IMR-90 (cell line): ENCODE measurements at regions not wholly inside any gene's neighbourhood (a gene's known extent, or its start where the extent isn't known, plus 50 kb on each side); places are given as distances from the start of the nearest gene placed in this dataset.

Experiments
- ATAC-seq: fragments of 200-7000 bp; cut with Tn5 transposase; 2 replicates; pipeline ENCODE4 v1.9.1; 2020; ENCODE audit warnings: low read depth, mild to moderate bottlenecking, moderate library complexity
- BruUV-seq: library from RNA; stranded (reverse); fragments of 400-500 nt; replicated peaks from 2 replicates; lab custom pipeline; 2021; lab: Mats Ljungman, UMichigan
- CTCF ChIA-PET: fragments of 300-600 bp; formaldehyde crosslinking; extraction: SDS; loops from one replicate; lab custom pipeline; 2021; ENCODE audit warnings: antibody characterized with exemption; lab: Yijun Ruan, JAX
- POLR2A ChIA-PET: fragments of 300-600 bp; sonication (Branson Sonifier 250); formaldehyde crosslinking; loops from one replicate; lab custom pipeline; 2022; ENCODE audit warnings: antibody characterized with exemption; ENCODE audit not compliant: unreplicated experiment; lab: Charles Lee
- DNase-seq: peaks from one replicate; pipeline ENCODE4 v3.0.0; 2013
- H2AFZ ChIP-seq: replicated peaks from 2 replicates; pipeline ENCODE3; 2013; ENCODE audit warnings: low read length, mild to moderate bottlenecking; ENCODE audit not compliant: poor library complexity
- H2AK5ac ChIP-seq: 2 replicates; pipeline ENCODE4 v1.6.1; 2013; ENCODE audit warnings: low read depth, low read length, inconsistent platforms
- H2AK9ac ChIP-seq: replicated peaks from 2 replicates; pipeline ENCODE3; 2013; ENCODE audit warnings: mild to moderate bottlenecking, low read depth, low read length, moderate library complexity; ENCODE audit not compliant: poor library complexity
- H2BK120ac ChIP-seq: 2 replicates; pipeline ENCODE4 v1.6.1; 2013; ENCODE audit warnings: low read depth, low read length, inconsistent platforms
- H2BK15ac ChIP-seq: 3 replicates; pipeline ENCODE4 v1.6.1; 2013; ENCODE audit warnings: low read depth, low read length, inconsistent platforms
- H2BK20ac ChIP-seq: 2 replicates; pipeline ENCODE4 v1.6.1; 2013; ENCODE audit warnings: low read depth, mild to moderate bottlenecking, inconsistent platforms, low read length, moderate library complexity
- H2BK5ac ChIP-seq: 2 replicates; pipeline ENCODE4 v1.6.1; 2013; ENCODE audit warnings: mild to moderate bottlenecking, low read depth, low read length, inconsistent platforms; ENCODE audit not compliant: poor library complexity, severe bottlenecking
- H3K14ac ChIP-seq: replicated peaks from 2 replicates; pipeline ENCODE4 v1.6.1; 2013; ENCODE audit warnings: low read depth, low read length, inconsistent platforms
- H3K18ac ChIP-seq: 2 replicates; pipeline ENCODE4 v1.6.1; 2013; ENCODE audit warnings: low read depth, low read length, control low read depth
- H3K23ac ChIP-seq: 2 replicates; pipeline ENCODE4 v1.6.1; 2013; ENCODE audit warnings: low read depth, low read length, inconsistent platforms
- H3K27ac ChIP-seq: 2 replicates; pipeline ENCODE4 v1.5.1; 2013; ENCODE audit warnings: mild to moderate bottlenecking, control low read depth, low read length; ENCODE audit not compliant: insufficient read depth
- H3K27me3 ChIP-seq: 2 replicates; pipeline ENCODE4 v1.6.1; 2013; ENCODE audit warnings: low read length; ENCODE audit not compliant: control insufficient read depth, insufficient read depth
- H3K36me3 ChIP-seq: 2 replicates; pipeline ENCODE4 v1.6.1; 2013; ENCODE audit warnings: low read length, mixed read lengths; ENCODE audit not compliant: control insufficient read depth, insufficient read depth
- H3K4ac ChIP-seq: 2 replicates; pipeline ENCODE4 v1.6.1; 2013; ENCODE audit warnings: low read depth, low read length, inconsistent platforms
- H3K4me1 ChIP-seq: 2 replicates; pipeline ENCODE4 v1.6.1; 2013; ENCODE audit warnings: low read length, mixed read lengths; ENCODE audit not compliant: control insufficient read depth, insufficient read depth
- H3K4me2 ChIP-seq: 2 replicates; pipeline ENCODE4 v1.6.1; 2013; ENCODE audit warnings: low read depth, mild to moderate bottlenecking, control low read depth, low read length, moderate library complexity
- H3K4me3 ChIP-seq: 2 replicates; pipeline ENCODE4 v1.5.1; 2013; ENCODE audit warnings: low read depth, mild to moderate bottlenecking, control low read depth, low read length, moderate library complexity; ENCODE audit not compliant: insufficient read depth
- H3K56ac ChIP-seq: 2 replicates; pipeline ENCODE4 v1.6.1; 2013; ENCODE audit warnings: low read length, inconsistent platforms; ENCODE audit not compliant: insufficient read depth; ENCODE audit errors: extremely low read depth
- H3K79me1 ChIP-seq, 2 experiments: 2 replicates each; pipeline ENCODE4 v1.6.1; 2013; ENCODE audit warnings: low read length in 2 of 2, inconsistent platforms in 1 of 2, low read depth in 1 of 2
- H3K9ac ChIP-seq: 2 replicates; pipeline ENCODE4 v1.6.1; 2013; ENCODE audit warnings: low read depth, low read length, control low read depth
- H3K9me1 ChIP-seq: 2 replicates; pipeline ENCODE4 v1.6.1; 2013; ENCODE audit warnings: low read length, inconsistent platforms; ENCODE audit not compliant: insufficient read depth
- H3K9me3 ChIP-seq: 2 replicates; pipeline ENCODE4 v1.6.1; 2013; ENCODE audit warnings: low read length; ENCODE audit not compliant: control insufficient read depth, insufficient read depth
- H4K20me1 ChIP-seq: 2 replicates; pipeline ENCODE4 v1.6.1; 2013; ENCODE audit warnings: low read length, inconsistent platforms; ENCODE audit not compliant: insufficient read depth
- H4K5ac ChIP-seq: 2 replicates; pipeline ENCODE4 v1.6.1; 2013; ENCODE audit warnings: mild to moderate bottlenecking, low read depth, low read length, control low read depth
- H4K8ac ChIP-seq, 2 experiments: 2 replicates each; pipeline ENCODE4 v1.6.1; 2013; ENCODE audit warnings: low read depth in 2 of 2, low read length in 2 of 2, control low read depth in 1 of 2, inconsistent platforms in 1 of 2
- H4K91ac ChIP-seq: 2 replicates; pipeline ENCODE4 v1.6.1; 2013; ENCODE audit warnings: low read depth, low read length, inconsistent platforms; ENCODE audit not compliant: insufficient read depth
- BHLHE40 ChIP-seq: fragments of 150-350 bp; IDR thresholded peaks from 2 replicates; pipeline ENCODE4 v1.6.1; 2016; ENCODE audit warnings: mild to moderate bottlenecking, low read depth, low read length
- CEBPB ChIP-seq: IDR thresholded peaks from 2 replicates; pipeline ENCODE4 v1.6.1; 2012; ENCODE audit warnings: low read depth, low read length, improper control_type of control experiment
- CTCF ChIP-seq: conservative IDR thresholded peaks from 2 replicates; pipeline ENCODE4 v1.5.1; 2012; ENCODE audit warnings: mild to moderate bottlenecking, low read depth, low read length, improper control_type of control experiment
- MAFK ChIP-seq: IDR thresholded peaks from 2 replicates; pipeline ENCODE4 v1.6.1; 2012; ENCODE audit warnings: low read depth, low read length, improper control_type of control experiment
- MXI1 ChIP-seq: IDR thresholded peaks from 2 replicates; pipeline ENCODE4 v1.6.1; 2012; ENCODE audit warnings: low read depth, mild to moderate bottlenecking, low read length, moderate library complexity, borderline replicate concordance
- POLR2A ChIP-seq: IDR thresholded peaks from 2 replicates; pipeline ENCODE4 v1.6.1; 2012; ENCODE audit warnings: mild to moderate bottlenecking, low read depth, low read length
- RCOR1 ChIP-seq: IDR thresholded peaks from 2 replicates; pipeline ENCODE4 v1.6.1; 2012; ENCODE audit warnings: mild to moderate bottlenecking, low read length, improper control_type of control experiment; ENCODE audit not compliant: insufficient replicate concordance
- RFX5 ChIP-seq: IDR thresholded peaks from 2 replicates; pipeline ENCODE4 v1.8.0; 2012; ENCODE audit warnings: low read depth, mild to moderate bottlenecking, low read length, moderate library complexity
- SMC3 ChIP-seq: fragments of 150-350 bp; IDR thresholded peaks from 2 replicates; pipeline ENCODE4 v1.6.1; 2016; ENCODE audit warnings: low read depth, mild to moderate bottlenecking, antibody characterized with exemption, low read length, moderate library complexity
- WGBS, 2 experiments: methylation state at CpG; one replicate each; pipeline versions ENCODE4 v1.1.5 to v1.1.7; 2013; ENCODE audit warnings: missing lambda C conversion rate in 2 of 2; ENCODE audit not compliant: insufficient read length in 1 of 2; ENCODE audit errors: extremely low coverage in 2 of 2; 5-methylcytosine and 5-hydroxymethylcytosine counted together
- dilution Hi-C: fragments of 300-500 bp; cut with HindIII; formaldehyde crosslinking; loops from one replicate; pipeline ENCODE4 v1.14.3; 2018; ENCODE audit warnings: low sequenced_read_pairs; ENCODE audit not compliant: unreplicated experiment
- in situ Hi-C: fragments of 300-500 bp; cut with MboI; formaldehyde crosslinking; loops from 3 replicates; pipeline ENCODE4 v1.14.3; 2019; ENCODE audit warnings: low sequenced_read_pairs, inconsistent platforms, mixed read lengths
- intact Hi-C: fragments of 100-400 bp; cut with micrococcal nuclease; formaldehyde crosslinking; loops from 2 replicates; pipeline ENCODE4 v1.10.0; 2022
- TF ChIP-seq, protein P1 (sequence below): fragments of 150-350 bp; IDR thresholded peaks from 2 replicates; pipeline ENCODE4 v1.6.1; 2016; ENCODE audit warnings: low read depth, mild to moderate bottlenecking, low read length, moderate library complexity, borderline replicate concordance

GRCh38 chr14:100450049-100450448, 126.9 kb downstream of the SLC25A47 start:
- CTCF ChIA-PET: no interaction called here
- H2AK5ac ChIP-seq: no peak overlapping the region
- H3K27ac ChIP-seq: no peak overlapping the region
- H3K4me1 ChIP-seq: no peaks in the 10 kb centered on the region
- peaks cover 0 to 4% of the 10 kb centered on the region in 2 experiments; a peak in 3 of 4 replicates for H3K79me1 ChIP-seq
- peaks cover 14% of the 10 kb centered on the region; the same call in 1 of the 2 replicates for H4K20me1 ChIP-seq
- H2AK9ac ChIP-seq: no peak overlapping the region
- H4K8ac ChIP-seq: no peak overlapping the region
- no peak overlapping the region for H2BK5ac ChIP-seq
- no peak overlapping the region for H2AFZ ChIP-seq
- H3K36me3 ChIP-seq: no peaks in the 10 kb centered on the region
- no peak overlapping the region for H3K18ac ChIP-seq
- no peak overlapping the region for H4K5ac ChIP-seq
- no peak overlapping the region for H2BK15ac ChIP-seq
- no peak overlapping the region for H3K56ac ChIP-seq
- no peak overlapping the region for H4K91ac ChIP-seq
- no peaks in the 10 kb centered on the region for H3K27me3 ChIP-seq
- DNase-seq: no peak
- no TSS peak for BruUV-seq
- no peak overlapping the region for H2BK20ac ChIP-seq
- TF ChIP-seq POLR2A (no peak), RCOR1 (no peak), RFX5 (no peak), CTCF (no peak), BHLHE40 (no peak), MAFK (no peak), SMC3 (no peak), MXI1 (no peak), CEBPB (no peak)
- TF ChIP-seq, protein P1, sequence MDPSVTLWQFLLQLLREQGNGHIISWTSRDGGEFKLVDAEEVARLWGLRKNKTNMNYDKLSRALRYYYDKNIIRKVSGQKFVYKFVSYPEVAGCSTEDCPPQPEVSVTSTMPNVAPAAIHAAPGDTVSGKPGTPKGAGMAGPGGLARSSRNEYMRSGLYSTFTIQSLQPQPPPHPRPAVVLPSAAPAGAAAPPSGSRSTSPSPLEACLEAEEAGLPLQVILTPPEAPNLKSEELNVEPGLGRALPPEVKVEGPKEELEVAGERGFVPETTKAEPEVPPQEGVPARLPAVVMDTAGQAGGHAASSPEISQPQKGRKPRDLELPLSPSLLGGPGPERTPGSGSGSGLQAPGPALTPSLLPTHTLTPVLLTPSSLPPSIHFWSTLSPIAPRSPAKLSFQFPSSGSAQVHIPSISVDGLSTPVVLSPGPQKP: no peak
- POLR2A ChIA-PET: no interaction called here
- H3K4me2 ChIP-seq: no peak overlapping the region
- no peak overlapping the region for H3K4ac ChIP-seq
- no peak overlapping the region for H3K14ac ChIP-seq
- intact Hi-C loops (no loop called here), dilution Hi-C loops (no loop called here), in situ Hi-C loops (no loop called here)
- H3K9ac ChIP-seq: no peak overlapping the region
- no peaks in the 10 kb centered on the region for H3K9me3 ChIP-seq
- H2BK120ac ChIP-seq: no peak overlapping the region
- H3K4me3 ChIP-seq: no peak overlapping the region
- H3K9me1 ChIP-seq: peaks cover 8% of the 10 kb centered on the region
- no peak for ATAC-seq
- H3K23ac ChIP-seq: no peak overlapping the region
- 43% methylated on average over 1 of the region's 2 CpGs; no CpG with 5 or more reads in 1 of the 2 experiments for WGBS, 2 experiments
